SK-N-SH treated with all-trans-retinoic acid at 6 μM for 48 hours (cell line): ENCODE measurements at regions not wholly inside any gene's neighbourhood (a gene's known extent, or its start where the extent isn't known, plus 50 kb on each side); places are given as distances from the start of the nearest gene placed in this dataset.

Source experiments
- BACH2 ChIP-seq: fragments of 250-450 bp; sonication (Bioruptor Pico); IDR thresholded peaks from 2 replicates; pipeline ENCODE4 v1.9.0; 2021; ENCODE audit warnings: mild to moderate bottlenecking, borderline replicate concordance
- CSDC2 ChIP-seq: fragments of 250-450 bp; sonication (Bioruptor Pico); IDR thresholded peaks from 2 replicates; pipeline ENCODE4 v1.5.0; 2020; ENCODE audit warnings: mild to moderate bottlenecking, moderate library complexity
- RARB ChIP-seq: fragments of 250-450 bp; sonication (Bioruptor Pico); IDR thresholded peaks from 2 replicates; pipeline ENCODE4 v1.8.0; 2021; ENCODE audit warnings: mild to moderate bottlenecking, moderate library complexity
- SNAI2 ChIP-seq: fragments of 250-450 bp; sonication (Bioruptor Pico); IDR thresholded peaks from 2 replicates; pipeline ENCODE4 v1.5.0; 2020; ENCODE audit warnings: mild to moderate bottlenecking, moderate library complexity
- ZC3H10 ChIP-seq: fragments of 250-450 bp; sonication (Bioruptor Pico); IDR thresholded peaks from 2 replicates; pipeline ENCODE4 v1.5.1; 2021; ENCODE audit warnings: mild to moderate bottlenecking, moderate library complexity
- ZNF565 ChIP-seq: fragments of 450-650 bp; formaldehyde crosslinking; conservative IDR thresholded peaks from 2 replicates; pipeline ENCODE4 v1.5.0; 2020; ENCODE audit warnings: low read depth, mild to moderate bottlenecking, moderate library complexity
- TF ChIP-seq, protein P1 (sequence below): fragments of 250-450 bp; sonication (Bioruptor Pico); IDR thresholded peaks from 2 replicates; pipeline ENCODE4 v1.5.1; 2021; ENCODE audit warnings: mild to moderate bottlenecking, moderate library complexity
- TF ChIP-seq, protein P2 (sequence below): fragments of 250-450 bp; sonication (Bioruptor Pico); IDR thresholded peaks from 2 replicates; pipeline ENCODE4 v1.8.0; 2020; ENCODE audit warnings: mild to moderate bottlenecking, moderate library complexity, borderline replicate concordance

DNA sequence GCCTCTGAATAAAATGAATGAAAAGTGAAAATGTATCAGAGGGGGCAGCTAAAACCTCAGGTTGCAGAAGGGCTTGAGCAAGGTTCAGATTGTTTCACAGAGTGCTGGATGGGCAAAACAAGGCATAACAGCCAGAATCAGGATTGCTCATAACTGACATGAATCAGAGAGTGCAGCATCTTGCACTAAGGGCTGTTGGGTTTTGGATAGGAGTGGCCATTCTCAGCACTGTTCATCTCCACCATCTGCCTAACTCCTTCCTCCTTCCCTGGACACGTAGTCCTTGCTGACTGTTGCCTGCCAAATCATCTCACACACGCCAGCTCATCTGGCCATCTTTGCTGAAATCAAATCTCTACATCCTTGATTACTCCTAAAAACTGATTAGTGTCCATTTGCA is 75.3 kb upstream of the C1QTNF7 start:
- TF ChIP-seq ZC3H10 (CRISPR knock-in tag) (no peak), RARB (CRISPR knock-in tag) (no peak), ZNF565 (CRISPR knock-in tag) (no peak), BACH2 (no peak), CSDC2 (CRISPR knock-in tag) (no peak), SNAI2 (CRISPR knock-in tag) (no peak)
- TF ChIP-seq, protein P1, sequence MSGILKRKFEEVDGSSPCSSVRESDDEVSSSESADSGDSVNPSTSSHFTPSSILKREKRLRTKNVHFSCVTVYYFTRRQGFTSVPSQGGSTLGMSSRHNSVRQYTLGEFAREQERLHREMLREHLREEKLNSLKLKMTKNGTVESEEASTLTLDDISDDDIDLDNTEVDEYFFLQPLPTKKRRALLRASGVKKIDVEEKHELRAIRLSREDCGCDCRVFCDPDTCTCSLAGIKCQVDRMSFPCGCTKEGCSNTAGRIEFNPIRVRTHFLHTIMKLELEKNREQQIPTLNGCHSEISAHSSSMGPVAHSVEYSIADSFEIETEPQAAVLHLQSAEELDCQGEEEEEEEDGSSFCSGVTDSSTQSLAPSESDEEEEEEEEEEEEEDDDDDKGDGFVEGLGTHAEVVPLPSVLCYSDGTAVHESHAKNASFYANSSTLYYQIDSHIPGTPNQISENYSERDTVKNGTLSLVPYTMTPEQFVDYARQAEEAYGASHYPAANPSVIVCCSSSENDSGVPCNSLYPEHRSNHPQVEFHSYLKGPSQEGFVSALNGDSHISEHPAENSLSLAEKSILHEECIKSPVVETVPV, result no peak
- TF ChIP-seq, protein P2, sequence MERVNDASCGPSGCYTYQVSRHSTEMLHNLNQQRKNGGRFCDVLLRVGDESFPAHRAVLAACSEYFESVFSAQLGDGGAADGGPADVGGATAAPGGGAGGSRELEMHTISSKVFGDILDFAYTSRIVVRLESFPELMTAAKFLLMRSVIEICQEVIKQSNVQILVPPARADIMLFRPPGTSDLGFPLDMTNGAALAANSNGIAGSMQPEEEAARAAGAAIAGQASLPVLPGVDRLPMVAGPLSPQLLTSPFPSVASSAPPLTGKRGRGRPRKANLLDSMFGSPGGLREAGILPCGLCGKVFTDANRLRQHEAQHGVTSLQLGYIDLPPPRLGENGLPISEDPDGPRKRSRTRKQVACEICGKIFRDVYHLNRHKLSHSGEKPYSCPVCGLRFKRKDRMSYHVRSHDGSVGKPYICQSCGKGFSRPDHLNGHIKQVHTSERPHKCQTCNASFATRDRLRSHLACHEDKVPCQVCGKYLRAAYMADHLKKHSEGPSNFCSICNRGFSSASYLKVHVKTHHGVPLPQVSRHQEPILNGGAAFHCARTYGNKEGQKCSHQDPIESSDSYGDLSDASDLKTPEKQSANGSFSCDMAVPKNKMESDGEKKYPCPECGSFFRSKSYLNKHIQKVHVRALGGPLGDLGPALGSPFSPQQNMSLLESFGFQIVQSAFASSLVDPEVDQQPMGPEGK (CRISPR knock-in tag), result no peak
